Thoracic aorta (tissue), 2 donors: ENCODE measurements at regions not wholly inside any gene's neighbourhood (a gene's known extent, or its start where the extent isn't known, plus 50 kb on each side); places are given as distances from the start of the nearest gene placed in this dataset.
"Not testable (repeated sequence)": the region's sequence is repeated elsewhere in the genome, so short reads cannot be mapped to it uniquely, and the experiment has no call there.

Experiments
- ATAC-seq: fragments of 150-250 bp; one replicate; pipeline ENCODE4 v1.8.0; 2017; ENCODE audit warnings: low read depth; ENCODE audit not compliant: insufficient number of reproducible peaks, low FRiP score
- DNase-seq: peaks from one replicate; pipeline ENCODE4 v3.0.0-alpha.2; 2020; ENCODE audit warnings: low spot score
- H3K27ac ChIP-seq, 2 donors: fragments of 200-600 bp; sonication (generic); 1 replicate in 1 of 2; 2 replicates in 1 of 2; pipeline ENCODE4 v1.5.1; 2016; ENCODE audit warnings: mild to moderate bottlenecking in 2 of 2, moderate library complexity in 2 of 2
- H3K27me3 ChIP-seq: fragments of 200-600 bp; sonication (generic); replicated peaks from 2 replicates; pipeline ENCODE4 v1.6.0; 2016; ENCODE audit warnings: mild to moderate bottlenecking; ENCODE audit not compliant: insufficient read depth
- H3K36me3 ChIP-seq: fragments of 200-600 bp; sonication (generic); one replicate; pipeline ENCODE4 v1.5.1; 2016
- H3K4me1 ChIP-seq, 2 donors: fragments of 200-600 bp; sonication (generic); 1 replicate in 1 of 2; 2 replicates in 1 of 2; pipeline versions ENCODE4 v1.5.1 to v1.6.0; 2016; ENCODE audit warnings: low read depth in 2 of 2, mild to moderate bottlenecking in 1 of 2; ENCODE audit not compliant: control insufficient read depth in 1 of 2
- H3K4me3 ChIP-seq: fragments of 200-600 bp; sonication (generic); 2 replicates; pipeline ENCODE4 v1.5.1; 2016; ENCODE audit warnings: mild to moderate bottlenecking
- H3K9me3 ChIP-seq: fragments of 200-600 bp; sonication (generic); 2 replicates; pipeline ENCODE4 v1.5.1; 2016
- TF ChIP-seq, protein P1 (sequence below): fragments of 200-600 bp; sonication (generic); IDR thresholded peaks from one replicate; pipeline ENCODE4 v1.5.1; 2019; ENCODE audit warnings: antibody characterized with exemption

DNA sequence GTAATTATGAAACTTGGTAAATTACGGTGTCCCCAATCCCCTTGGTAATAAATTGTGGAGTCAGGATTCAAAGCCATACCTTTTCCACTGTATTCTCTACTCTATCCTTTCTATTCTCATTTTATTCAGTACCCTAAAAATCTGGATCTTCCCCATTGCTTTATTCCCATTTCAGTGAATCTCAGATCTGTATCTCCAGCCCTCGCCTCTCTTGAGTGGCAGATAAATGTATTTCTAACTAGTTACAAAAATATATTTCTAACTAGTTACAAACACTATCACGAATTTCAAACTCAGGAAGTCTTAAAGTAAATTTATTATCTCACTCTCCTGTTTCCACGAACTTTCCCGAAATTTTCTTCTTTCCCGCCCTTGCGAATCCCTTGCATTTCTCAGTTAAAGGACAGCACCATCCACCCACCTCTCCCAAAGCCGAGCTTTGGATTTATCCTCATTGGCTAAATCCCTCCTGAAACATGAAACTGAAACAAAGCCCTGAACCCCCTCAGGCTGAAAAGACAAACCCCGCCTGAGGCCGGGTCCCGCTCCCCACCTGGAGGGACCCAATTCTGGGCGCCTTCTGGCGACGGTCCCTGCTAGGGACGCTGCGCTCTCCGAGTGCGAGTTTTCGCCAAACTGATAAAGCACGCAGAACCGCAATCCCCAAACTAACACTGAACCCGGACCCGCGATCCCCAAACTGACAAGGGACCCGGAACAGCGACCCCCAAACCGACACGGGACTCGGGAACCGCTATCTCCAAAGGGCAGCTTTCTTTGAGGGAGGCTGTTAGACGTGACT, 164.3 kb upstream of the PABPC3 start:
- no peak for DNase-seq
- H3K9me3 ChIP-seq: no peaks in the 10 kb centered on the region
- no peak overlapping the region for H3K27ac ChIP-seq
- no peak for ATAC-seq
- TF ChIP-seq, protein P1, sequence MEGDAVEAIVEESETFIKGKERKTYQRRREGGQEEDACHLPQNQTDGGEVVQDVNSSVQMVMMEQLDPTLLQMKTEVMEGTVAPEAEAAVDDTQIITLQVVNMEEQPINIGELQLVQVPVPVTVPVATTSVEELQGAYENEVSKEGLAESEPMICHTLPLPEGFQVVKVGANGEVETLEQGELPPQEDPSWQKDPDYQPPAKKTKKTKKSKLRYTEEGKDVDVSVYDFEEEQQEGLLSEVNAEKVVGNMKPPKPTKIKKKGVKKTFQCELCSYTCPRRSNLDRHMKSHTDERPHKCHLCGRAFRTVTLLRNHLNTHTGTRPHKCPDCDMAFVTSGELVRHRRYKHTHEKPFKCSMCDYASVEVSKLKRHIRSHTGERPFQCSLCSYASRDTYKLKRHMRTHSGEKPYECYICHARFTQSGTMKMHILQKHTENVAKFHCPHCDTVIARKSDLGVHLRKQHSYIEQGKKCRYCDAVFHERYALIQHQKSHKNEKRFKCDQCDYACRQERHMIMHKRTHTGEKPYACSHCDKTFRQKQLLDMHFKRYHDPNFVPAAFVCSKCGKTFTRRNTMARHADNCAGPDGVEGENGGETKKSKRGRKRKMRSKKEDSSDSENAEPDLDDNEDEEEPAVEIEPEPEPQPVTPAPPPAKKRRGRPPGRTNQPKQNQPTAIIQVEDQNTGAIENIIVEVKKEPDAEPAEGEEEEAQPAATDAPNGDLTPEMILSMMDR: no peak
- no peaks in the 10 kb centered on the region for H3K36me3 ChIP-seq
- peaks cover 7% of the 10 kb centered on the region for H3K27me3 ChIP-seq
- H3K4me3 ChIP-seq: peak overlapping the region; percentile 27
- H3K4me1 ChIP-seq: no peaks in the 10 kb centered on the region

DNA sequence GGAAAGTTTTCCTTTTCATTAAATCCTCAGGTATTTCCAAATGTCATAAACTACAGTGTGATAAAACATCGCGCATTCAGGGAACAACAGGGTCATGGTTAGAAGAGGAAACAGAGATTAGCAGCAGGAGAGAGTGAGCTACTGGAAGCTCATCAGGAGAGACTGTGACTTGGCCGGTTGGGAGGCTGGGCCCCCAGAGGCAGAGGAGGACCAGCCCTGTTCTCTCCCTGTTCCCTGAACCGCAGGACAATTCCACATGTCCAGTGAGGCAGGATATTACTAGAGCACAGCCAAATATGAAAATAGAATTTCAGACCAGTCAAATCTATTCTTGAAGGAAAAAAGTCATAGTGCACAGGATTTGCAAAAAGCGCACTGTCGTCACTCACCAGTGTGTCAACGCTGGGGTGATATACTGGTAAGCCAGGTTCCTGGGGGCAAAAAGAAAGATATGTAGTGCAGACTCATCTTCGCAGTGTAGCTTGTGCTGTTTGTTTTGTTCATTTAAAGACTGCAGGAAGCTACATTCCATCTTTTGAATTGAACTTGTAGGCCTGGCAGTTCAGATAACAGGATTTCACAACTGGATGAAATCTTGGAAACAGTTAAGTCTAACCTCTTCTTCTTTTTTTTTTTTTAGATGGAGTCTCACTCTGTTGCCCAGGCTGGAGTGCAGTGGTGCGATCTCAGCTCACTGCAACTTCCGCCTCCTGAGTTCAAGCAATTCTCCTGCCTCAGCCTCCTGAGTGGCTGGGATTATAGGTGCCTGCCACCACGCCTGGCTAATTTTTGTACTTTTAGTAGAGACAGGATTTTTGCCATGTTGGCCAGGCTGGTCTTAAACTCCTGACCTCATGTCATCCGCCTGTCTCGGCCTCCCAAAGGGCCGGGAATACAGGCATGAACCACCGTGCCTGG, 162.6 kb upstream of the PABPC3 start:
- not testable (repeated sequence) for H3K9me3 ChIP-seq, H3K27me3 ChIP-seq, DNase-seq, H3K4me3 ChIP-seq, H3K4me1 ChIP-seq, H3K27ac ChIP-seq, ATAC-seq, H3K36me3 ChIP-seq

GRCh38 chr13:24934024-24934385, 161.9 kb upstream of the PABPC3 start:
- not testable (repeated sequence) for H3K9me3 ChIP-seq, H3K36me3 ChIP-seq, H3K27me3 ChIP-seq, H3K4me1 ChIP-seq, ATAC-seq, H3K27ac ChIP-seq, DNase-seq, H3K4me3 ChIP-seq

- Histone ChIP-seq H3K27me3 (no peaks in the 10 kb centered on the region), H3K36me3 (no peaks in the 10 kb centered on the region), H3K9me3 (no peaks in the 10 kb centered on the region), H3K4me3 (no peak overlapping the region), H3K4me1 (no peaks in the 10 kb centered on the region), H3K27ac (no peak overlapping the region)
- DNase-seq (no peak), ATAC-seq (no peak)
- TF ChIP-seq, protein P1: no peak
These were observed 157.0 kb upstream of the PABPC3 start for GRCh38 chr13:24938966-24939365.

- H3K9me3 ChIP-seq, H3K27ac ChIP-seq, H3K27me3 ChIP-seq, ATAC-seq, H3K4me1 ChIP-seq, H3K4me3 ChIP-seq, H3K36me3 ChIP-seq, DNase-seq: not testable (repeated sequence)
These were observed 154.8 kb upstream of the PABPC3 start for GRCh38 chr13:24941023-24941713.

DNA sequence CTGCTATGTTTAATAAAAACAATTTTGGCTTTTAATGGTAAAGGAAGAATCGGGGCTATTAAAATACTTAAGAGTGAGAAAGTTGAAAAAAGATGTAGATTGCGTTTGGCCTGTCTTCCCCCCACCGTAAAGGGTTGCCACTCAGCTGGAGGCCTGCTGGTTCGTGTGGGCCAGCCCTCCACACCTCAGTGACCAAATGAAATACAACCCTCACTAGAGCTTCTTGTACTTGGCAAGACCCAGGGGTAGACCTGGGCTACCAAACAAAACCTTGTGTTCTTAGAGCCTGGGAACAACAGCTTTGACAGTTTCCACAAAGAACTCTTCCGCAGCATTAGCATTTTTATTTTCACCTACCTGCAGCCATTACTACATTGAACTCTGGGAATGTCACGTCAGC, 152.8 kb upstream of the PABPC3 start:
- Histone ChIP-seq H3K27ac (no peak overlapping the region), H3K36me3 (no peaks in the 10 kb centered on the region), H3K4me3 (no peak overlapping the region), H3K4me1 (no peaks in the 10 kb centered on the region), H3K9me3 (no peaks in the 10 kb centered on the region), H3K27me3 (no peaks in the 10 kb centered on the region)
- ATAC-seq: no peak
- TF ChIP-seq, protein P1: no peak
- no peak for DNase-seq

- H3K36me3 ChIP-seq, DNase-seq, H3K9me3 ChIP-seq, H3K27me3 ChIP-seq, H3K27ac ChIP-seq, H3K4me1 ChIP-seq, ATAC-seq, H3K4me3 ChIP-seq: not testable (repeated sequence)
These were observed 151.9 kb upstream of the PABPC3 start for GRCh38 chr13:24944073-24944472.

GRCh38 chr13:24948977-24949376, 147.0 kb upstream of the PABPC3 start:
- not testable (repeated sequence) for H3K36me3 ChIP-seq, H3K4me1 ChIP-seq, H3K27ac ChIP-seq, H3K9me3 ChIP-seq, ATAC-seq, DNase-seq, H3K27me3 ChIP-seq, H3K4me3 ChIP-seq

- ATAC-seq, DNase-seq, H3K4me3 ChIP-seq, H3K27me3 ChIP-seq, H3K9me3 ChIP-seq, H3K27ac ChIP-seq, H3K4me1 ChIP-seq, H3K36me3 ChIP-seq: not testable (repeated sequence)
These were observed 145.3 kb upstream of the PABPC3 start for GRCh38 chr13:24950611-24951010.
